Activated CD8-positive, alpha-beta T cell treated with anti-CD3 and anti-CD28 coated beads, Interleukin-2, amount 10 ng/mL, durations not matched to agents 7 days and 5 days (primary cell): ENCODE measurements at regions not wholly inside any gene's neighbourhood (a gene's known extent, or its start where the extent isn't known, plus 50 kb on each side); places are given as distances from the start of the nearest gene placed in this dataset.

Experiments used
- ATAC-seq: fragments of 150-1000 bp; cut with Tn5 transposase; one replicate; pipeline ENCODE4 v1.10.0; 2021; ENCODE audit warnings: moderate library complexity
- CTCF ChIA-PET: fragments of 350-600 bp; sonication (Branson Sonifier 250); formaldehyde crosslinking; loops from one replicate; lab custom pipeline; 2021; ENCODE audit warnings: antibody characterized with exemption; lab: Charles Lee
- POLR2A ChIA-PET: fragments of 350-600 bp; sonication (Branson Sonifier 250); formaldehyde crosslinking; loops from one replicate; lab custom pipeline; 2021; ENCODE audit warnings: antibody characterized with exemption; lab: Charles Lee
- DNase-seq: peaks from one replicate; pipeline ENCODE4 v3.0.0-alpha.2; 2020
- H3K27ac Mint-ChIP-seq: one replicate; pipeline ENCODE4 v1.8.0; 2021; ENCODE audit warnings: mild to moderate bottlenecking, mixed read lengths
- H3K27me3 Mint-ChIP-seq: one replicate; pipeline ENCODE4 v1.8.0; 2021; ENCODE audit warnings: low read depth, mixed read lengths
- H3K36me3 Mint-ChIP-seq: one replicate; pipeline ENCODE4 v1.8.0; 2021; ENCODE audit warnings: low read depth, mixed read lengths
- H3K4me1 Mint-ChIP-seq: one replicate; pipeline ENCODE4 v1.8.0; 2021; ENCODE audit warnings: low read depth, mixed read lengths
- H3K4me3 Mint-ChIP-seq: one replicate; pipeline ENCODE4 v1.8.0; 2021; ENCODE audit warnings: mild to moderate bottlenecking, mixed read lengths
- H3K9me3 Mint-ChIP-seq: one replicate; pipeline ENCODE4 v1.8.0; 2022; ENCODE audit warnings: mixed read lengths; ENCODE audit not compliant: insufficient read depth

GRCh38 chr3:23106666-23107065 is 96.5 kb upstream of the UBE2E2 start:
- POLR2A ChIA-PET = no interaction called here
- CTCF ChIA-PET = no interaction called here
- DNase-seq = no peak
- no peaks in the 10 kb centered on the region for H3K9me3 Mint-ChIP-seq
- no peak for ATAC-seq
- H3K4me1 Mint-ChIP-seq = no peaks in the 10 kb centered on the region
- H3K4me3 Mint-ChIP-seq = no peak overlapping the region
- H3K27ac Mint-ChIP-seq = no peak overlapping the region
- no peaks in the 10 kb centered on the region for H3K36me3 Mint-ChIP-seq
- no peaks in the 10 kb centered on the region for H3K27me3 Mint-ChIP-seq

GRCh38 chr3:23107221-23107620 is 95.9 kb upstream of the UBE2E2 start:
- CTCF ChIA-PET = no interaction called here
- POLR2A ChIA-PET = no interaction called here
- H3K9me3 Mint-ChIP-seq = no peaks in the 10 kb centered on the region
- H3K36me3 Mint-ChIP-seq = no peaks in the 10 kb centered on the region
- no peaks in the 10 kb centered on the region for H3K4me1 Mint-ChIP-seq
- H3K27ac Mint-ChIP-seq = no peak overlapping the region
- no peaks in the 10 kb centered on the region for H3K27me3 Mint-ChIP-seq
- DNase-seq = no peak
- no peak for ATAC-seq
- no peak overlapping the region for H3K4me3 Mint-ChIP-seq

GRCh38 chr3:23108451-23109057 is 94.6 kb upstream of the UBE2E2 start:
- ChIA-PET POLR2A (no interaction called here), CTCF (no interaction called here)
- no peaks in the 10 kb centered on the region for H3K36me3 Mint-ChIP-seq
- no peaks in the 10 kb centered on the region for H3K4me1 Mint-ChIP-seq
- H3K27me3 Mint-ChIP-seq = no peaks in the 10 kb centered on the region
- no peak overlapping the region for H3K27ac Mint-ChIP-seq
- no peak for ATAC-seq
- no peak for DNase-seq
- no peaks in the 10 kb centered on the region for H3K9me3 Mint-ChIP-seq
- H3K4me3 Mint-ChIP-seq = no peak overlapping the region

GRCh38 chr3:23111286-23111685 is 91.8 kb upstream of the UBE2E2 start:
- Mint-ChIP-seq H3K4me1 (peaks cover 10% of the 10 kb centered on the region), H3K36me3 (no peaks in the 10 kb centered on the region), H3K9me3 (no peaks in the 10 kb centered on the region), H3K27ac (no peak overlapping the region), H3K4me3 (no peak overlapping the region), H3K27me3 (no peaks in the 10 kb centered on the region)
- CTCF ChIA-PET = no interaction called here
- no peak for ATAC-seq
- POLR2A ChIA-PET = no interaction called here
- DNase-seq = no peak

- H3K27ac Mint-ChIP-seq = no peak overlapping the region
- CTCF ChIA-PET = no interaction called here
- peaks cover 10% of the 10 kb centered on the region for H3K4me1 Mint-ChIP-seq
- no peak for ATAC-seq
- H3K9me3 Mint-ChIP-seq = no peaks in the 10 kb centered on the region
- no peaks in the 10 kb centered on the region for H3K36me3 Mint-ChIP-seq
- POLR2A ChIA-PET = no interaction called here
- H3K27me3 Mint-ChIP-seq = no peaks in the 10 kb centered on the region
- H3K4me3 Mint-ChIP-seq = no peak overlapping the region
- DNase-seq = no peak
These were observed 91.3 kb upstream of the UBE2E2 start for GRCh38 chr3:23111797-23112196.

GRCh38 chr3:23112491-23112890 is 90.6 kb upstream of the UBE2E2 start:
- H3K27ac Mint-ChIP-seq = no peak overlapping the region
- H3K4me3 Mint-ChIP-seq = no peak overlapping the region
- H3K36me3 Mint-ChIP-seq = no peaks in the 10 kb centered on the region
- DNase-seq (no peak), ATAC-seq (no peak)
- H3K9me3 Mint-ChIP-seq = no peaks in the 10 kb centered on the region
- CTCF ChIA-PET = no interaction called here
- H3K4me1 Mint-ChIP-seq = peaks cover 10% of the 10 kb centered on the region
- H3K27me3 Mint-ChIP-seq = no peaks in the 10 kb centered on the region
- POLR2A ChIA-PET = no interaction called here

GRCh38 chr3:23113455-23114171 is 89.5 kb upstream of the UBE2E2 start:
- Mint-ChIP-seq H3K36me3 (no peaks in the 10 kb centered on the region), H3K9me3 (no peaks in the 10 kb centered on the region), H3K4me1 (peaks cover 10% of the 10 kb centered on the region), H3K27ac (no peak overlapping the region), H3K27me3 (no peaks in the 10 kb centered on the region), H3K4me3 (no peak overlapping the region)
- ATAC-seq (no peak), DNase-seq (no peak)
- CTCF ChIA-PET = no interaction called here
- POLR2A ChIA-PET = no interaction called here

GRCh38 chr3:23114432-23114831 is 88.7 kb upstream of the UBE2E2 start:
- DNase-seq = no peak
- no peaks in the 10 kb centered on the region for H3K9me3 Mint-ChIP-seq
- H3K36me3 Mint-ChIP-seq = no peaks in the 10 kb centered on the region
- H3K4me3 Mint-ChIP-seq = no peak overlapping the region
- no peak for ATAC-seq
- H3K27me3 Mint-ChIP-seq = peaks cover 2% of the 10 kb centered on the region
- ChIA-PET CTCF (no interaction called here), POLR2A (no interaction called here)
- H3K27ac Mint-ChIP-seq = no peak overlapping the region
- H3K4me1 Mint-ChIP-seq = peaks cover 10% of the 10 kb centered on the region

GRCh38 chr3:23115171-23115877 is 87.8 kb upstream of the UBE2E2 start:
- ATAC-seq (no peak), DNase-seq (no peak)
- Mint-ChIP-seq H3K4me3 (no peak overlapping the region), H3K4me1 (peaks cover 10% of the 10 kb centered on the region), H3K9me3 (no peaks in the 10 kb centered on the region), H3K27me3 (peaks cover 3% of the 10 kb centered on the region), H3K27ac (no peak overlapping the region), H3K36me3 (no peaks in the 10 kb centered on the region)
- POLR2A ChIA-PET = no interaction called here
- CTCF ChIA-PET = no interaction called here

GRCh38 chr3:23116081-23116837 is 86.9 kb upstream of the UBE2E2 start:
- Mint-ChIP-seq H3K9me3 (no peaks in the 10 kb centered on the region), H3K27ac (no peak overlapping the region), H3K27me3 (peaks cover 9% of the 10 kb centered on the region), H3K4me1 (peaks cover 10% of the 10 kb centered on the region), H3K4me3 (no peak overlapping the region), H3K36me3 (no peaks in the 10 kb centered on the region)
- ChIA-PET POLR2A (no interaction called here), CTCF (no interaction called here)
- no peak for ATAC-seq
- no peak for DNase-seq

- Mint-ChIP-seq H3K4me1 (peaks cover 10% of the 10 kb centered on the region), H3K27me3 (peaks cover 9% of the 10 kb centered on the region), H3K36me3 (no peaks in the 10 kb centered on the region), H3K9me3 (no peaks in the 10 kb centered on the region), H3K4me3 (no peak overlapping the region), H3K27ac (no peak overlapping the region)
- ChIA-PET POLR2A (no interaction called here), CTCF (no interaction called here)
- no peak for DNase-seq
- ATAC-seq = no peak
These were observed 85.3 kb upstream of the UBE2E2 start for GRCh38 chr3:23117856-23118255.

GRCh38 chr3:23127196-23127595 is 75.9 kb upstream of the UBE2E2 start:
- DNase-seq (no peak), ATAC-seq (no peak)
- Mint-ChIP-seq H3K27me3 (peaks cover 2% of the 10 kb centered on the region), H3K9me3 (no peaks in the 10 kb centered on the region), H3K4me3 (no peak overlapping the region), H3K36me3 (no peaks in the 10 kb centered on the region), H3K4me1 (no peaks in the 10 kb centered on the region), H3K27ac (no peak overlapping the region)
- POLR2A ChIA-PET = no interaction called here
- CTCF ChIA-PET = no interaction called here
